CD4-positive, alpha-beta memory T cell (primary cell): ENCODE measurements at regions not wholly inside any gene's neighbourhood (a gene's known extent, or its start where the extent isn't known, plus 50 kb on each side); places are given as distances from the start of the nearest gene placed in this dataset.
"Not testable (repeated sequence)": the region's sequence is repeated elsewhere in the genome, so short reads cannot be mapped to it uniquely, and the experiment has no call there.

ENCODE experiments used
- CTCF ChIA-PET: fragments of 350-600 bp; sonication (Branson Sonifier 250); formaldehyde crosslinking; loops from one replicate; lab custom pipeline; 2021; ENCODE audit warnings: inconsistent platforms; ENCODE audit not compliant: partially characterized antibody; lab: Charles Lee
- POLR2A ChIA-PET: fragments of 350-600 bp; sonication (Branson Sonifier 250); formaldehyde crosslinking; loops from one replicate; lab custom pipeline; 2021; ENCODE audit not compliant: partially characterized antibody; lab: Charles Lee
- DNase-seq, 5 donors: peaks; one replicate each; pipeline versions ENCODE4 v3.0.0 to v3.0.0-alpha.2; 2020 to 2022; ENCODE audit warnings: mixed read lengths in 1 of 5
- H3K27ac ChIP-seq: one replicate; pipeline ENCODE4 v1.7.0; 2013; ENCODE audit warnings: low read depth, low read length
- H3K27me3 ChIP-seq: 2 replicates; pipeline ENCODE4 v1.7.0; 2013; ENCODE audit warnings: mild to moderate bottlenecking, low read length, moderate library complexity; ENCODE audit not compliant: insufficient read depth
- H3K36me3 ChIP-seq: 2 replicates; pipeline ENCODE4 v1.7.0; 2013; ENCODE audit warnings: mild to moderate bottlenecking, low read length, moderate library complexity; ENCODE audit not compliant: insufficient read depth
- H3K4me1 ChIP-seq: 2 replicates; pipeline ENCODE4 v1.7.0; 2013; ENCODE audit warnings: mild to moderate bottlenecking, low read length, moderate library complexity; ENCODE audit not compliant: insufficient read depth
- H3K4me3 ChIP-seq, 2 donors: one replicate each; pipeline ENCODE4 v1.7.0; 2013; ENCODE audit warnings: low read length in 2 of 2, mild to moderate bottlenecking in 1 of 2
- H3K9me3 ChIP-seq, 2 donors: one replicate each; pipeline ENCODE4 v1.7.0; 2013; ENCODE audit warnings: low read length in 2 of 2, control low read depth in 1 of 2; ENCODE audit not compliant: control insufficient read depth in 1 of 2
- H3K27ac Mint-ChIP-seq, 7 donors: one replicate each; pipeline ENCODE4 v1.8.0; 2020 to 2021; ENCODE audit warnings: mixed read lengths in 7 of 7, mild to moderate bottlenecking in 6 of 7, inconsistent platforms in 3 of 7, moderate library complexity in 3 of 7
- H3K27me3 Mint-ChIP-seq, 2 donors: one replicate each; pipeline ENCODE4 v1.8.0; 2020 to 2021; ENCODE audit warnings: mixed read lengths in 2 of 2
- H3K36me3 Mint-ChIP-seq, 2 donors: one replicate each; pipeline ENCODE4 v1.8.0; 2020 to 2021; ENCODE audit warnings: mixed read lengths in 2 of 2, inconsistent platforms in 1 of 2, mild to moderate bottlenecking in 1 of 2
- H3K4me1 Mint-ChIP-seq, 4 donors: one replicate each; pipeline ENCODE4 v1.8.0; 2020 to 2021; ENCODE audit warnings: mixed read lengths in 4 of 4, mild to moderate bottlenecking in 1 of 4
- H3K4me3 Mint-ChIP-seq, 8 donors: one replicate each; pipeline ENCODE4 v1.8.0; 2020 to 2021; ENCODE audit warnings: mixed read lengths in 8 of 8, mild to moderate bottlenecking in 7 of 8, moderate library complexity in 6 of 8, inconsistent platforms in 3 of 8
- H3K9me3 Mint-ChIP-seq, 8 donors: one replicate each; pipeline ENCODE4 v1.8.0; 2020 to 2021; ENCODE audit warnings: mixed read lengths in 8 of 8, mild to moderate bottlenecking in 5 of 8, inconsistent platforms in 3 of 8, moderate library complexity in 1 of 8
- intact Hi-C: fragments of 100-400 bp; cut with micrococcal nuclease; formaldehyde crosslinking; loops from one replicate; pipeline ENCODE4 v1.15.1; 2023

DNA sequence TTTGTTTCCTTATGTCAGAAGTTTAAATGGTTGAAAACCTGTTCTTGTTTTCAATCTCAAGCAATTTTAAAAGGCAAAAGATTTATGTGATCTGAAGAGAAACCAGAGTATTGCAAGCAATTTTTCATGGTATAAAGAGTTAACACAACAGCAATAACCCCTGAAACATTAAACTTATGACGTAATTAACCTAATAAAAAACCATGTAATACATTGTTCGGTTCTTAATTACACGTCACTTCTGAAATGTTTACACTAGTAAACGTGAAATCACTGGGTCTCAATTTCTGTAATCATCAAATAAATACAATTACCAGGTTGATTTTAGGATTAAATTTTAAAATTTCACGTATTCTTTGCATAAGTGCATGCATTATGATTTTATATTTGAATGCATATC, 914.5 kb downstream of the NLGN4X start:
- H3K9me3 Mint-ChIP-seq: peaks cover 0 to 9% (median 5%) of the 10 kb centered on the region in 8 donors
- no peaks in the 10 kb centered on the region for H3K9me3 ChIP-seq
- DNase-seq: no peak
- H3K27ac ChIP-seq: no peak overlapping the region
- H3K36me3 Mint-ChIP-seq: no peaks in the 10 kb centered on the region
- no peak overlapping the region for H3K4me3 ChIP-seq
- H3K27me3 ChIP-seq: no peaks in the 10 kb centered on the region
- POLR2A ChIA-PET: no interaction called here
- intact Hi-C loops: no loop called here
- no peaks in the 10 kb centered on the region for H3K4me1 ChIP-seq
- H3K36me3 ChIP-seq: no peaks in the 10 kb centered on the region
- H3K4me3 Mint-ChIP-seq: no peak overlapping the region
- CTCF ChIA-PET: no interaction called here
- H3K4me1 Mint-ChIP-seq: no peaks in the 10 kb centered on the region
- H3K27ac Mint-ChIP-seq: no peak overlapping the region
- H3K27me3 Mint-ChIP-seq: no peaks in the 10 kb centered on the region

GRCh38 chrX:5307416-5307815, 921.3 kb downstream of the NLGN4X start:
- H3K27me3 ChIP-seq: no peaks in the 10 kb centered on the region
- H3K27ac ChIP-seq: no peak overlapping the region
- no peak for DNase-seq
- Mint-ChIP-seq H3K27ac (no peak overlapping the region), H3K4me1 (no peaks in the 10 kb centered on the region), H3K4me3 (no peak overlapping the region), H3K36me3 (no peaks in the 10 kb centered on the region), H3K27me3 (no peaks in the 10 kb centered on the region), H3K9me3 (peaks cover 0 to 6% (median 3%) of the 10 kb centered on the region in 8 donors)
- H3K4me3 ChIP-seq: no peak overlapping the region
- H3K36me3 ChIP-seq: no peaks in the 10 kb centered on the region
- intact Hi-C loops: no loop called here
- POLR2A ChIA-PET: no interaction called here
- H3K4me1 ChIP-seq: no peaks in the 10 kb centered on the region
- CTCF ChIA-PET: no interaction called here
- H3K9me3 ChIP-seq: no peaks in the 10 kb centered on the region

DNA sequence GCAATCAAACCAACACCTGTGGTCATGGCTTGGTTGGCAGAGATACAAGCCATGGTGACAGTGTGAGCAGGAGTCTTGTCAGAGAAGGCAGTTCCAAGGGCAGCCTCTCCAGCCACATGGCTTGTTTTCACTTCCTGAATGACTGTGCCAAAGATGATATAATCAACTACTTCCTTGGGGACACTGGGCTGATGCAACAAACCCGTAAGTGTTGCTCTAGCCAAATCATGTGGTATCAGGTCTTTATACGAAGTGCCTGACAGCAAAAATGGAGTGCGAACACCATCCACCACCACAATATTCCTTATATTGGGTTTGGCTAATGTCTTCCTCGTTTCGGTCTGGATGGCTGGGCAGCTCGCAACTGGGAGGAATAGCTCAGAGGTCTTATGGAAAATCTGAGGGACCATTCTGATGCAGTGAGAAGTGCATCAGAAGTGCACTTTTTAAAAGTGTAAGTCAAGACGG, 922.0 kb downstream of the NLGN4X start:
- Histone ChIP-seq H3K4me3 (no peak overlapping the region), H3K27ac (no peak overlapping the region), H3K4me1 (no peaks in the 10 kb centered on the region), H3K36me3 (no peaks in the 10 kb centered on the region), H3K9me3 (no peaks in the 10 kb centered on the region), H3K27me3 (no peaks in the 10 kb centered on the region)
- CTCF ChIA-PET: no interaction called here
- Mint-ChIP-seq H3K4me1 (no peaks in the 10 kb centered on the region), H3K27me3 (no peaks in the 10 kb centered on the region), H3K27ac (no peak overlapping the region), H3K9me3 (peaks cover 0 to 6% (median 3%) of the 10 kb centered on the region in 8 donors), H3K4me3 (no peak overlapping the region), H3K36me3 (no peaks in the 10 kb centered on the region)
- POLR2A ChIA-PET: no interaction called here
- no peak for DNase-seq
- intact Hi-C loops: no loop called here

DNA sequence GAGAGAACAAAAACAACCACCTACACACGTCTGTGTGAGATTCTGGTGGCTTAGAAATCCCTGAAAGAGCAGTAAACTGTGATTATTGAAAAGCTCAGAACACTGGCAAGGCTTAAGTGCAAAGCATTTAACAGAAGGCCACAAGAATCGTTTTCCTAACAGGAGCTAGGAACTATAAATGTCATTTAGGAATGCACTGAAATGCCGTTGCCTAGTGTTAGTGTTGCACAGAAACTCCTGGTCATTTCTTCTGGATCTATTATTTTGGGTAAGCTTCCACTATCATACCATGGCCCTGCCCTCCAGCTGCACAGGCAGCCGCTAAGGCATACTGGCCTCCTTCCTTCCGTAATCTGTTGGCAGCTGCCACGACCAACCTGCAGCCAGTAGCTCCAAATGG, 923.2 kb downstream of the NLGN4X start:
- no peaks in the 10 kb centered on the region for H3K4me1 Mint-ChIP-seq
- H3K27ac ChIP-seq: no peak overlapping the region
- no peaks in the 10 kb centered on the region for H3K27me3 ChIP-seq
- H3K27me3 Mint-ChIP-seq: no peaks in the 10 kb centered on the region
- H3K4me1 ChIP-seq: no peaks in the 10 kb centered on the region
- H3K36me3 Mint-ChIP-seq: no peaks in the 10 kb centered on the region
- H3K36me3 ChIP-seq: no peaks in the 10 kb centered on the region
- peaks cover 0 to 6% (median 3%) of the 10 kb centered on the region in 8 donors for H3K9me3 Mint-ChIP-seq
- no peak overlapping the region for H3K4me3 ChIP-seq
- POLR2A ChIA-PET: no interaction called here
- no peak overlapping the region for H3K27ac Mint-ChIP-seq
- intact Hi-C loops: no loop called here
- CTCF ChIA-PET: no interaction called here
- no peak overlapping the region for H3K4me3 Mint-ChIP-seq
- DNase-seq: no peak
- H3K9me3 ChIP-seq: no peaks in the 10 kb centered on the region

DNA sequence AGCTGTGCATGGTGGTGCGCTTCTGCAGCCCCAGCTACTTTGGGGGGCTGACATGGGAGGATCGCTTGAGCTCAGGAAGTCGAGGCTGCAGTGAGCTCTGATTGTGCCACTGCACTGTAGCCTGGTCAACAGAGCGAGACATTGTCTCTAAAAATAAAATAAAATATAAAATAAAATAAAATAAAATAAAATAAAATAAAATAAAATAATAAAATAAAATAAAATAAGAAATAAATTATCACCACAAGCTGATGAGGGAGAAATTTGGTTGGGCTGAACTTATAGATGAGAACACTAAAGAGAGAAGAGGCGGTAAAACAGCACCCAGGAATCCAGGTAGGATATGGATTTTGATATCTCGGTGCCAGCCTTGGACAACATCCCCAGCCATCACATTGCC, 933.7 kb downstream of the NLGN4X start:
- Histone ChIP-seq H3K4me1 (no peaks in the 10 kb centered on the region), H3K27me3 (no peaks in the 10 kb centered on the region), H3K27ac (no peak overlapping the region), H3K4me3 (no peak overlapping the region), H3K9me3 (no peaks in the 10 kb centered on the region), H3K36me3 (no peaks in the 10 kb centered on the region)
- ChIA-PET POLR2A (no interaction called here), CTCF (no interaction called here)
- Mint-ChIP-seq H3K27ac (no peak overlapping the region), H3K27me3 (no peaks in the 10 kb centered on the region), H3K9me3 (peaks cover 0 to 19% (median 9%) of the 10 kb centered on the region in 8 donors), H3K4me1 (no peaks in the 10 kb centered on the region), H3K4me3 (no peak overlapping the region), H3K36me3 (no peaks in the 10 kb centered on the region)
- intact Hi-C loops: no loop called here
- no peak for DNase-seq

DNA sequence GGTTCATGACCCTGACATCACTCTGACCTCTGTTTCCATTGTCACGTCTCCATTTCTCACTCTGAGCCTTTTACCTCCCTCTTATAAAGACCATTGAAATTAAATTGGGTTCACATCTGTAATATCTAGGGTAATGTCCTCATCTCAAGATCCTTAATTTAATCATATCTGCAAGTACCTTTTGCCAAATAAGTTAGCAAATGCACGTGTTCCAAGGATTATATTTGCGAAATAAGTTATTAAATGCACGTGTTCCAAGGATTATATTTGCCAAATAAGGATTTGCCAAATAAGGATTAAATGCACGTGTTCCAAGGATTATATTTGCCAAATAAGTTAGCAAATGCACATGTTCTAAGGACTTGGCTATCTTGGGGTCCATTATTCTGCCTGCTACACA, 938.0 kb downstream of the NLGN4X start:
- Mint-ChIP-seq H3K27me3 (no peaks in the 10 kb centered on the region), H3K36me3 (no peaks in the 10 kb centered on the region), H3K27ac (no peak overlapping the region), H3K9me3 (peaks cover 0 to 47% (median 15%) of the 10 kb centered on the region in 8 donors), H3K4me3 (no peak overlapping the region), H3K4me1 (no peaks in the 10 kb centered on the region)
- Histone ChIP-seq H3K27me3 (no peaks in the 10 kb centered on the region), H3K36me3 (no peaks in the 10 kb centered on the region), H3K9me3 (no peaks in the 10 kb centered on the region), H3K4me3 (no peak overlapping the region), H3K27ac (no peak overlapping the region), H3K4me1 (no peaks in the 10 kb centered on the region)
- ChIA-PET POLR2A (no interaction called here), CTCF (no interaction called here)
- intact Hi-C loops: no loop called here
- DNase-seq: no peak

GRCh38 chrX:5289949-5290348, 938.7 kb downstream of the NLGN4X start:
- H3K4me1 Mint-ChIP-seq, H3K27me3 Mint-ChIP-seq, H3K4me3 ChIP-seq, H3K4me1 ChIP-seq, intact Hi-C loops, H3K27ac Mint-ChIP-seq, H3K9me3 ChIP-seq, POLR2A ChIA-PET, H3K27ac ChIP-seq, H3K36me3 ChIP-seq, H3K36me3 Mint-ChIP-seq, H3K27me3 ChIP-seq, CTCF ChIA-PET, H3K4me3 Mint-ChIP-seq, DNase-seq: not testable (repeated sequence)
- peaks cover 0 to 52% (median 18%) of the 10 kb centered on the region in 8 donors for H3K9me3 Mint-ChIP-seq

DNA sequence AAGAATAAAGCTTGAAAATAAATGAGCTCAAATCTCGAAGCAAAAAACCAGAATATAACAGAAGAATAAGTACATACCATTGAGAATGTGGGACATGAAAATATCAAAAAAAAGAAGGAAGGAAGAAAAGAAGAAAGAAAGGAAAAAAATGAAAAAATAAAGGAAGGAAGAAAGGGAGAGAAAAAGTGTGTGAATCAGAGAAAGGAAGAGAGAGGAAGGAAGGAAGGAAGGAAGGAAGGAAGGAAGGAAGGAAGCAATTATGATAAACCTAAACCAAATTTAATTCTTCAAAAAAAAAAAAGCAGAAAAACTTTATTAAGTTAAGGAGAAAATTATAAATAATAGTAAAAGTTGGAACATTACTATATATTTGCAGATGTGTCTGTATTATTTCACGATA, 949.8 kb downstream of the NLGN4X start:
- H3K27ac Mint-ChIP-seq: no peak overlapping the region

More for the DNA sequence above, 949.8 kb downstream of the NLGN4X start:
- no peaks in the 10 kb centered on the region for H3K36me3 ChIP-seq
- H3K4me1 Mint-ChIP-seq: no peaks in the 10 kb centered on the region
- no peaks in the 10 kb centered on the region for H3K4me1 ChIP-seq
- peaks cover 0 to 27% (median 9%) of the 10 kb centered on the region in 8 donors for H3K9me3 Mint-ChIP-seq
- intact Hi-C loops: no loop called here
- H3K4me3 Mint-ChIP-seq: no peak overlapping the region
- no peaks in the 10 kb centered on the region for H3K27me3 ChIP-seq
- H3K27me3 Mint-ChIP-seq: no peaks in the 10 kb centered on the region
- no peaks in the 10 kb centered on the region for H3K36me3 Mint-ChIP-seq
- POLR2A ChIA-PET: no interaction called here
- H3K4me3 ChIP-seq: no peak overlapping the region
- H3K9me3 ChIP-seq: no peaks in the 10 kb centered on the region
- no peak overlapping the region for H3K27ac ChIP-seq
- CTCF ChIA-PET: no interaction called here
- no peak for DNase-seq
